ENCODE measurements at regions not wholly inside any gene's neighbourhood (a gene's known extent, or its start where the extent isn't known, plus 50 kb on each side); places are given as distances from the start of the nearest gene placed in this dataset.

DNA sequence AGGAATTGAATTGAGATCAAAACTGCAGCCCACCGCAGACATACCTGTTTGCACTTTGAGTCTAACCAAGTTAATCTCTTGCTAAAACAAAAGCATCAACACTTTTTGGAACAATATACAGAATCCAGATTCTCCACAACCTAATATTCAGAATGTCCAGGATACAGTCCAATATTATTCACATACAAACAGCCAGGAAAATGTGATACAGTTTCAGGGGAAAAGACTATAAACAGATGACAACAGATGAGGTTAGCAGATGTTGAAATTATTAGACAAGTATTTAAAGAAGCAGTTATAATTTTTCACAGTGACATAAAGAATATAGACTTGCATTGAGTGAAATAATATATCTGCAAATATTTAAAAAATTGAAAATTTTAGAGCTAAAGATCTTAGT is 678.1 kb upstream of the CXADR start:
- no peaks in the 10 kb centered on the region for H3K27me3 ChIP-seq
- H3K36me3 ChIP-seq, result no peaks in the 10 kb centered on the region
- no peak overlapping the region for H3K27ac ChIP-seq
- intact Hi-C loops (cut with DNase I), result no loop called here
- DNase-seq, result no peak
- ATAC-seq, result no peak
- no peak overlapping the region for H3K4me3 ChIP-seq
- no peaks in the 10 kb centered on the region for H3K4me1 ChIP-seq
- no peaks in the 10 kb centered on the region for H3K9me3 ChIP-seq
- TF ChIP-seq, protein P1, sequence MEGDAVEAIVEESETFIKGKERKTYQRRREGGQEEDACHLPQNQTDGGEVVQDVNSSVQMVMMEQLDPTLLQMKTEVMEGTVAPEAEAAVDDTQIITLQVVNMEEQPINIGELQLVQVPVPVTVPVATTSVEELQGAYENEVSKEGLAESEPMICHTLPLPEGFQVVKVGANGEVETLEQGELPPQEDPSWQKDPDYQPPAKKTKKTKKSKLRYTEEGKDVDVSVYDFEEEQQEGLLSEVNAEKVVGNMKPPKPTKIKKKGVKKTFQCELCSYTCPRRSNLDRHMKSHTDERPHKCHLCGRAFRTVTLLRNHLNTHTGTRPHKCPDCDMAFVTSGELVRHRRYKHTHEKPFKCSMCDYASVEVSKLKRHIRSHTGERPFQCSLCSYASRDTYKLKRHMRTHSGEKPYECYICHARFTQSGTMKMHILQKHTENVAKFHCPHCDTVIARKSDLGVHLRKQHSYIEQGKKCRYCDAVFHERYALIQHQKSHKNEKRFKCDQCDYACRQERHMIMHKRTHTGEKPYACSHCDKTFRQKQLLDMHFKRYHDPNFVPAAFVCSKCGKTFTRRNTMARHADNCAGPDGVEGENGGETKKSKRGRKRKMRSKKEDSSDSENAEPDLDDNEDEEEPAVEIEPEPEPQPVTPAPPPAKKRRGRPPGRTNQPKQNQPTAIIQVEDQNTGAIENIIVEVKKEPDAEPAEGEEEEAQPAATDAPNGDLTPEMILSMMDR (IDR thresholded peaks at IDR 0.05), result no peak

DNA sequence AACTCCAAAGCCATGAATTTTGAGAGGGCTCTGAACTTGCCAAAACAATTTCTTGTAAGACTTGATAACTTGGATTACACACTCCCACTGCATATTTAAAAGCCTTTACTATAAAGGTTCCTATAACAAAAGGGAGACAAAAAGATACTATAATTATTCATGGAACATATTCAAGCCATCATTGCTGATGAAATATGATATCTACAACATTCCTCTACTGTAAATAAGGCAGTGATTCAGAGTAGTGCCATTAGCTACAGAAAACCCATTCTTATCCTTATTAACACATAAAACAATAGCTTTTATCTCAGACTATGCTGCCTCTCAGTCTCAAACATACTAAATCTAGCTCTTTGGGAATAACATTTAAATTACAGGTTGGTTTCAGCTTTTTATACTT is 675.5 kb upstream of the CXADR start:
- H3K27me3 ChIP-seq, result no peaks in the 10 kb centered on the region
- DNase-seq (no peak), ATAC-seq (no peak)
- intact Hi-C loops (cut with DNase I), result no loop called here
- TF ChIP-seq, protein P1 (IDR thresholded peaks at IDR 0.05), result no peak
- no peak overlapping the region for H3K27ac ChIP-seq
- H3K9me3 ChIP-seq, result no peaks in the 10 kb centered on the region
- H3K36me3 ChIP-seq, result no peaks in the 10 kb centered on the region
- H3K4me3 ChIP-seq, result no peak overlapping the region
- no peaks in the 10 kb centered on the region for H3K4me1 ChIP-seq

DNA sequence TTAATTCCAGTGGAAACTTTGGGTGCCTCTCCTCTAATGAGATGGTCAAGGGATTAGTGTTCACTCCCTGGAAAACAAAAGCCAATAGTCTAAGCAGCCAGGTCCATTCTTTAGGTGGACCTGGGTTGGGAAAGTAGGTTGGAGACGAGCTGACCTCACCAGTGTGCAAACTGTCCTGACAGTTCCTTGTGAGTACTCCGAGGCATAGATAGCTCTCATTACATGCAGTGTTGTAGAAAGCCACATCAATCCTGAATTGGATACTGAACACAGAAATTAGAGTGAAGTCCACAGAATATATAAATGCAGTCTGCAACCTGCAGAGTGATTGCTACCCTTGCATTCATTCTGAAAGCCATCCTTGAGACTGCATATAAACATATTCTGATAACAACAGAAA is 675.1 kb upstream of the CXADR start:
- H3K4me1 ChIP-seq, result no peaks in the 10 kb centered on the region
- H3K9me3 ChIP-seq, result no peaks in the 10 kb centered on the region
- no peak for DNase-seq
- H3K36me3 ChIP-seq, result no peaks in the 10 kb centered on the region
- TF ChIP-seq, protein P1 (IDR thresholded peaks at IDR 0.05), result no peak
- H3K4me3 ChIP-seq, result no peak overlapping the region
- no peaks in the 10 kb centered on the region for H3K27me3 ChIP-seq
- intact Hi-C loops (cut with DNase I), result no loop called here
- H3K27ac ChIP-seq, result no peak overlapping the region
- ATAC-seq, result no peak

DNA sequence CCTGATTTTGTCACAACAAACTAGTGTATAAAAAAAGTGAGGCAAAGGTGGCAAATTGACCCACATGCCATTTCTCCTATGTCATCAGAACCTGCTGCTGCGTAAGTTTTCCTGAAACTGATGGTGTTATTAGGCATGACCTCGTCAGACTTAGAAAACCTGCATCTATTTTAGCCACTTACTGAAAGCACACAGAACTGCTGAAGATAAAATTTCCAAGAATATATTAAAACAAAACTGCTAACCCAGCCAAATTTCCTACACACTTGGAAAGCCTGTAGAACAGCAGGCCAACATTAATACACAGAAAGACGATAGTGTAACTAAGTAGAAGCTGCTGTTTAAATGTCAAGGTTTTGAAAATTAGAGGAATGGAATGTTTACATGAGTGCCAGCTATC is 674.5 kb upstream of the CXADR start:
- H3K27me3 ChIP-seq, result no peaks in the 10 kb centered on the region
- DNase-seq, result no peak
- H3K4me3 ChIP-seq, result no peak overlapping the region
- no peak for ATAC-seq
- no peak overlapping the region for H3K27ac ChIP-seq
- TF ChIP-seq, protein P1 (IDR thresholded peaks at IDR 0.05), result no peak
- no peaks in the 10 kb centered on the region for H3K4me1 ChIP-seq
- intact Hi-C loops (cut with DNase I), result no loop called here
- H3K36me3 ChIP-seq, result no peaks in the 10 kb centered on the region
- no peaks in the 10 kb centered on the region for H3K9me3 ChIP-seq

DNA sequence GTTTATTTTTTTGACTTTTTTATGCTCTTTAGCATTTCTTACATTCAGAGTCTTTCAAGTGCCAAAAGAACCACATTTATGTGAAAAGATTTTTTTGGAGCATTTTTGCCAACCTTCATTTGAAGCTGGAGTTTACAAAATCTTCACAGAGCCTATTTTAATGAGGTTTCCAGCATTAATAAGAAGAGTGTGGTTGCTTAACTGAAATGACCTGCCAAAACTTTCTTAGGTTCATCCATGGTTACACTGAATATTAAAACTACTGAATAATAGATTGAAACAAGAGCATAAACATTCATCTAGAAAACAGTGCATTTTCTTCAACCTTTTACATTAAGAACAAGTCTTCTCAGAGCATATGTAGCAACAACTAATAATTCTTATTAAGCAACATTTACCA is 672.3 kb upstream of the CXADR start:
- TF ChIP-seq, protein P1 (IDR thresholded peaks at IDR 0.05), result no peak
- DNase-seq (no peak), ATAC-seq (no peak)
- no peaks in the 10 kb centered on the region for H3K4me1 ChIP-seq
- no peak overlapping the region for H3K27ac ChIP-seq
- H3K4me3 ChIP-seq, result no peak overlapping the region
- no peaks in the 10 kb centered on the region for H3K27me3 ChIP-seq
- H3K9me3 ChIP-seq, result no peaks in the 10 kb centered on the region
- H3K36me3 ChIP-seq, result no peaks in the 10 kb centered on the region
- intact Hi-C loops (cut with DNase I), result no loop called here

DNA sequence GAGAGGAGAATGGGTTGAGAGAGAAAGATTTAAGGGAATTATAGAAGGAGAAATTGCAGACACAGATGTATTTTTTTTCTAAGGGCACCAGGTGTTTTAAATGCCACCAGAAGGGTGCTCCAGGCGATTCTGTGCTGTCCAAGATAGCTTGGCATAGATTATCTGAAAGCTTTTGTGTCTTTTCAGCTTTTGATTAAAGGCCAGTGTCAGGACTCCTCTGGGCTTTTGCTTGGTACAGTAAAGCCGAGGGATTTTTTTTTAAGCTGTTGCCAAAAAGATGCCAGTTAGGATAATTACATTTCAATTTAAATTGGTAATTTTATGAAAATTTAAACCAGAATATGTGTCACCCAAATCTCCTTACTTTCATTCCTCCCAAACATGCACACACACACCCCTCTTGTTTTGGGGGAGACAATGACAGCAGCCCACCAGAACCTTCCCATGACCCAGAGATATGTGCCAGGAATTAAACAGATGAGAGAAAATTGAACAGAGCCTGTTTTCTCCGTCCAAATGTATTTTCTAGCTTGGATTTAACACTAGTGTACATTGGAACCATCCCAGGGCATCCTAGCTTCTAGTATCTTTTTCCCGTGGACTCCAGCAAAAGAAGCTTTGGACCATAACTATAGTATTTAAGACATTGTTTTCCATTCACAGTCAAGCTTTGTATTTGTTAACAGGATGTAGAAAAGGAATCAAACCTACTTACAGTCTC is 670.7 kb upstream of the CXADR start:
- ATAC-seq, result no peak
- no peaks in the 10 kb centered on the region for H3K9me3 ChIP-seq
- H3K4me3 ChIP-seq, result no peak overlapping the region
- no peaks in the 10 kb centered on the region for H3K36me3 ChIP-seq
- H3K27me3 ChIP-seq, result no peaks in the 10 kb centered on the region
- TF ChIP-seq, protein P1 (IDR thresholded peaks at IDR 0.05), result no peak
- H3K27ac ChIP-seq, result no peak overlapping the region
- no peak for DNase-seq
- intact Hi-C loops (cut with DNase I), result no loop called here
- H3K4me1 ChIP-seq, result no peaks in the 10 kb centered on the region
